ENCODE measurements at regions not wholly inside any gene's neighbourhood (a gene's known extent, or its start where the extent isn't known, plus 50 kb on each side); places are given as distances from the start of the nearest gene placed in this dataset.

GRCh38 chr1:175881246-175881976 is 138.0 kb upstream of the TNR start:
- no peak for DNase-seq
- Histone ChIP-seq H3K4me3 (no peak overlapping the region), H3K9me3 (replicated peaks in 1 of 3) (no peaks in the 10 kb centered on the region), H3K4me1 (replicated peaks in 1 of 2) (no peaks in the 10 kb centered on the region), H3K36me3 (replicated peaks in 1 of 2) (no peaks in the 10 kb centered on the region), H3K27ac (no peak overlapping the region), H3K27me3 (no peaks in the 10 kb centered on the region)
- 52 to 56% (median 54%) methylated on average over 8 of the region's 8 CpGs for WGBS, 4 donors
- no peak for TF ChIP-seq POLR2A (IDR thresholded peaks at IDR 0.05)
- TF ChIP-seq CTCF (IDR thresholded peaks at IDR 0.05) = no peak
- intact Hi-C loops (cut with DNase I) = no loop called here

- Histone ChIP-seq H3K27ac (no peak overlapping the region), H3K36me3 (replicated peaks in 1 of 2) (no peaks in the 10 kb centered on the region), H3K4me3 (no peak overlapping the region), H3K4me1 (replicated peaks in 1 of 2) (no peaks in the 10 kb centered on the region), H3K27me3 (no peaks in the 10 kb centered on the region), H3K9me3 (replicated peaks in 1 of 3) (no peaks in the 10 kb centered on the region)
- 82 to 86% (median 85%) methylated on average over 8 of the region's 8 CpGs for WGBS, 4 donors
- intact Hi-C loops (cut with DNase I) = no loop called here
- DNase-seq = no peak
- no peak for TF ChIP-seq POLR2A (IDR thresholded peaks at IDR 0.05)
- no peak for TF ChIP-seq CTCF (IDR thresholded peaks at IDR 0.05)
Measured at GRCh38 chr1:175878775-175879174, 135.4 kb upstream of the TNR start.

GRCh38 chr1:175877939-175878737 is 134.7 kb upstream of the TNR start:
- no peak for DNase-seq
- 78 to 90% (median 87%) methylated on average over 17 to 20 of the region's 20 CpGs for WGBS, 4 donors
- H3K36me3 ChIP-seq (replicated peaks in 1 of 2) = no peaks in the 10 kb centered on the region
- no peak overlapping the region for H3K27ac ChIP-seq
- H3K4me3 ChIP-seq = no peak overlapping the region
- no peaks in the 10 kb centered on the region for H3K9me3 ChIP-seq (replicated peaks in 1 of 3)
- intact Hi-C loops (cut with DNase I) = no loop called here
- TF ChIP-seq CTCF (IDR thresholded peaks at IDR 0.05) (no peak), POLR2A (IDR thresholded peaks at IDR 0.05) (no peak)
- H3K27me3 ChIP-seq = no peaks in the 10 kb centered on the region
- no peaks in the 10 kb centered on the region for H3K4me1 ChIP-seq (replicated peaks in 1 of 2)

- H3K4me1 ChIP-seq (replicated peaks in 1 of 2) = no peaks in the 10 kb centered on the region
Measured at GRCh38 chr1:175875556-175875955, 132.2 kb upstream of the TNR start.

More at GRCh38 chr1:175875556-175875955, 132.2 kb upstream of the TNR start:
- H3K4me3 ChIP-seq = no peak overlapping the region
- H3K27ac ChIP-seq = no peak overlapping the region
- H3K36me3 ChIP-seq (replicated peaks in 1 of 2) = no peaks in the 10 kb centered on the region
- 86 to 95% (median 93%) methylated on average over 6 of the region's 6 CpGs for WGBS, 4 donors
- no peak for TF ChIP-seq CTCF (IDR thresholded peaks at IDR 0.05)
- TF ChIP-seq POLR2A (IDR thresholded peaks at IDR 0.05) = no peak
- no peaks in the 10 kb centered on the region for H3K9me3 ChIP-seq (replicated peaks in 1 of 3)
- no peak for DNase-seq
- no peaks in the 10 kb centered on the region for H3K27me3 ChIP-seq
- intact Hi-C loops (cut with DNase I) = no loop called here
